BLaER1 (cell line): ENCODE measurements at regions not wholly inside any gene's neighbourhood (a gene's known extent, or its start where the extent isn't known, plus 50 kb on each side); places are given as distances from the start of the nearest gene placed in this dataset.

Source experiments
- H3K27ac ChIP-seq: shearing (Covaris generic); formaldehyde crosslinking; 2 replicates; pipeline ENCODE4 v1.8.1; 2022
- H3K27me3 ChIP-seq: shearing (Covaris generic); formaldehyde crosslinking; 2 replicates; pipeline ENCODE4 v1.8.1; 2022
- H3K36me3 ChIP-seq: shearing (Covaris generic); formaldehyde crosslinking; 2 replicates; pipeline ENCODE4 v1.8.1; 2022
- H3K4me1 ChIP-seq: shearing (Covaris generic); formaldehyde crosslinking; 2 replicates; pipeline ENCODE4 v1.8.1; 2022
- H3K4me2 ChIP-seq: shearing (Covaris generic); formaldehyde crosslinking; 2 replicates; pipeline ENCODE4 v1.8.1; 2022
- H3K4me3 ChIP-seq: shearing (Covaris generic); formaldehyde crosslinking; 2 replicates; pipeline ENCODE4 v1.8.1; 2022
- H3K9ac ChIP-seq: shearing (Covaris generic); formaldehyde crosslinking; 2 replicates; pipeline ENCODE4 v1.8.1; 2022
- H3K9me3 ChIP-seq: shearing (Covaris generic); formaldehyde crosslinking; 2 replicates; pipeline ENCODE4 v1.8.1; 2022
- H4K20me1 ChIP-seq: shearing (Covaris generic); formaldehyde crosslinking; 2 replicates; pipeline ENCODE4 v1.8.1; 2022
- Cebpa-rat ChIP-seq: shearing (Covaris generic); IDR thresholded peaks from 2 replicates; pipeline ENCODE4 v1.8.1; 2022

GRCh38 chr12:33323823-33324222 lies 115.8 kb downstream of the SYT10 start:
- Histone ChIP-seq H3K36me3 (no peaks in the 10 kb centered on the region), H3K27me3 (no peaks in the 10 kb centered on the region), H3K4me3 (no peak overlapping the region), H3K4me1 (no peaks in the 10 kb centered on the region), H3K4me2 (no peak overlapping the region), H4K20me1 (no peaks in the 10 kb centered on the region), H3K9ac (no peak overlapping the region), H3K27ac (no peak overlapping the region), H3K9me3 (no peaks in the 10 kb centered on the region)
- TF ChIP-seq Cebpa-rat, result no peak

GRCh38 chr12:33322519-33322918 lies 117.1 kb downstream of the SYT10 start:
- H3K4me1 ChIP-seq, result no peaks in the 10 kb centered on the region
- H3K9ac ChIP-seq, result no peak overlapping the region
- H3K9me3 ChIP-seq, result no peaks in the 10 kb centered on the region
- no peaks in the 10 kb centered on the region for H4K20me1 ChIP-seq
- H3K27me3 ChIP-seq, result no peaks in the 10 kb centered on the region
- H3K36me3 ChIP-seq, result no peaks in the 10 kb centered on the region
- H3K4me3 ChIP-seq, result no peak overlapping the region
- H3K27ac ChIP-seq, result no peak overlapping the region
- no peak for TF ChIP-seq Cebpa-rat
- H3K4me2 ChIP-seq, result no peak overlapping the region

GRCh38 chr12:33317746-33318145 lies 121.9 kb downstream of the SYT10 start:
- H3K9ac ChIP-seq, result no peak overlapping the region
- no peaks in the 10 kb centered on the region for H3K4me1 ChIP-seq
- H3K27me3 ChIP-seq, result no peaks in the 10 kb centered on the region
- no peak for TF ChIP-seq Cebpa-rat
- no peak overlapping the region for H3K27ac ChIP-seq
- no peak overlapping the region for H3K4me3 ChIP-seq
- H4K20me1 ChIP-seq, result no peaks in the 10 kb centered on the region
- no peaks in the 10 kb centered on the region for H3K36me3 ChIP-seq
- H3K4me2 ChIP-seq, result no peak overlapping the region
- H3K9me3 ChIP-seq, result no peaks in the 10 kb centered on the region

GRCh38 chr12:33314223-33314622 lies 125.4 kb downstream of the SYT10 start:
- H3K4me2 ChIP-seq, result no peak overlapping the region
- TF ChIP-seq Cebpa-rat, result no peak

GRCh38 chr12:33313476-33313875 lies 126.1 kb downstream of the SYT10 start:
- Histone ChIP-seq H3K4me2 (no peak overlapping the region), H3K9ac (no peak overlapping the region), H3K27ac (no peak overlapping the region), H4K20me1 (no peaks in the 10 kb centered on the region), H3K36me3 (no peaks in the 10 kb centered on the region), H3K4me3 (no peak overlapping the region), H3K9me3 (peaks cover 10% of the 10 kb centered on the region), H3K27me3 (no peaks in the 10 kb centered on the region), H3K4me1 (no peaks in the 10 kb centered on the region)
- TF ChIP-seq Cebpa-rat, result no peak

More at GRCh38 chr12:33314223-33314622, 125.4 kb downstream of the SYT10 start:
- no peaks in the 10 kb centered on the region for H4K20me1 ChIP-seq
- H3K4me3 ChIP-seq, result no peak overlapping the region
- H3K4me1 ChIP-seq, result no peaks in the 10 kb centered on the region
- H3K27ac ChIP-seq, result no peak overlapping the region
- H3K27me3 ChIP-seq, result no peaks in the 10 kb centered on the region
- no peaks in the 10 kb centered on the region for H3K36me3 ChIP-seq
- peaks cover 10% of the 10 kb centered on the region for H3K9me3 ChIP-seq
- no peak overlapping the region for H3K9ac ChIP-seq

GRCh38 chr12:33310471-33310870 lies 129.1 kb downstream of the SYT10 start:
- TF ChIP-seq Cebpa-rat, result no peak
- Histone ChIP-seq H3K9me3 (peaks cover 10% of the 10 kb centered on the region), H4K20me1 (no peaks in the 10 kb centered on the region), H3K36me3 (no peaks in the 10 kb centered on the region), H3K4me1 (no peaks in the 10 kb centered on the region), H3K4me3 (no peak overlapping the region), H3K27me3 (no peaks in the 10 kb centered on the region), H3K9ac (no peak overlapping the region), H3K27ac (no peak overlapping the region), H3K4me2 (no peak overlapping the region)

- no peaks in the 10 kb centered on the region for H3K27me3 ChIP-seq
- no peak overlapping the region for H3K27ac ChIP-seq
- H3K36me3 ChIP-seq, result no peaks in the 10 kb centered on the region
- H3K4me1 ChIP-seq, result no peaks in the 10 kb centered on the region
- no peak for TF ChIP-seq Cebpa-rat
- H3K4me2 ChIP-seq, result no peak overlapping the region
- H3K9me3 ChIP-seq, result no peaks in the 10 kb centered on the region
- no peaks in the 10 kb centered on the region for H4K20me1 ChIP-seq
- no peak overlapping the region for H3K9ac ChIP-seq
- no peak overlapping the region for H3K4me3 ChIP-seq
Measured at GRCh38 chr12:33304176-33304575, 135.4 kb downstream of the SYT10 start.

GRCh38 chr12:33296529-33296928 lies 143.1 kb downstream of the SYT10 start:
- H3K4me2 ChIP-seq, result no peak overlapping the region
- H3K27me3 ChIP-seq, result no peaks in the 10 kb centered on the region
- TF ChIP-seq Cebpa-rat, result no peak
- H3K9ac ChIP-seq, result no peak overlapping the region
- H3K36me3 ChIP-seq, result no peaks in the 10 kb centered on the region
- peaks cover 5% of the 10 kb centered on the region; the same call in 1 of the 2 replicates for H3K9me3 ChIP-seq
- no peak overlapping the region for H3K4me3 ChIP-seq
- no peaks in the 10 kb centered on the region for H3K4me1 ChIP-seq
- no peak overlapping the region for H3K27ac ChIP-seq
- H4K20me1 ChIP-seq, result no peaks in the 10 kb centered on the region

GRCh38 chr12:33290703-33291102 lies 148.9 kb downstream of the SYT10 start:
- H3K27ac ChIP-seq, result no peak overlapping the region
- H3K9me3 ChIP-seq, result no peaks in the 10 kb centered on the region
- no peak overlapping the region for H3K4me2 ChIP-seq
- H3K27me3 ChIP-seq, result no peaks in the 10 kb centered on the region
- H3K36me3 ChIP-seq, result no peaks in the 10 kb centered on the region
- H3K4me1 ChIP-seq, result no peaks in the 10 kb centered on the region
- no peak overlapping the region for H3K4me3 ChIP-seq
- TF ChIP-seq Cebpa-rat, result no peak
- H4K20me1 ChIP-seq, result no peaks in the 10 kb centered on the region
- no peak overlapping the region for H3K9ac ChIP-seq

- Histone ChIP-seq H3K4me2 (no peak overlapping the region), H3K9me3 (peaks cover 20% of the 10 kb centered on the region), H3K27me3 (no peaks in the 10 kb centered on the region), H3K27ac (no peak overlapping the region), H3K4me3 (no peak overlapping the region), H4K20me1 (no peaks in the 10 kb centered on the region), H3K36me3 (no peaks in the 10 kb centered on the region), H3K9ac (no peak overlapping the region), H3K4me1 (no peaks in the 10 kb centered on the region)
- no peak for TF ChIP-seq Cebpa-rat
Measured at GRCh38 chr12:33283054-33283453, 156.6 kb downstream of the SYT10 start.

- no peaks in the 10 kb centered on the region for H3K27me3 ChIP-seq
- TF ChIP-seq Cebpa-rat, result no peak
Measured at GRCh38 chr12:33277376-33277775, 162.2 kb downstream of the SYT10 start.

More at GRCh38 chr12:33277376-33277775, 162.2 kb downstream of the SYT10 start:
- no peaks in the 10 kb centered on the region for H4K20me1 ChIP-seq
- H3K9me3 ChIP-seq, result peaks cover 24% of the 10 kb centered on the region
- H3K27ac ChIP-seq, result no peak overlapping the region
- H3K36me3 ChIP-seq, result no peaks in the 10 kb centered on the region
- H3K4me2 ChIP-seq, result no peak overlapping the region
- H3K4me1 ChIP-seq, result no peaks in the 10 kb centered on the region
- no peak overlapping the region for H3K4me3 ChIP-seq
- H3K9ac ChIP-seq, result no peak overlapping the region
